ENCODE measurements at regions not wholly inside any gene's neighbourhood (a gene's known extent, or its start where the extent isn't known, plus 50 kb on each side); places are given as distances from the start of the nearest gene placed in this dataset.

- peaks cover 5 to 6% of the 10 kb centered on the region in 2 donors for H3K9me3 ChIP-seq (ENCODE audit: control insufficient read depth in 1 of 2, low read length in 2 of 2)
These were observed 482.4 kb upstream of the TSHZ3 start for GRCh38 chr19:31831421-31832175.

GRCh38 chr19:31832176-31832548, 482.9 kb upstream of the TSHZ3 start:
- no peak overlapping the region for H3K4me3 ChIP-seq (ENCODE audit: low read depth in 1 of 2, low read length in 2 of 2)
- H3K27ac ChIP-seq (ENCODE audit: low read depth, low read length), result no peak overlapping the region
- no peaks in the 10 kb centered on the region for H3K36me3 ChIP-seq (ENCODE audit: control insufficient read depth in 1 of 2, insufficient read depth in 2 of 2, low read length in 2 of 2)
- H3K4me1 ChIP-seq (ENCODE audit: control insufficient read depth in 1 of 2, insufficient read depth in 2 of 2, low read length in 2 of 2), result no peaks in the 10 kb centered on the region
- H3K9ac ChIP-seq (ENCODE audit: low read depth in 1 of 2, low read length in 2 of 2), result no peak overlapping the region
- no peaks in the 10 kb centered on the region for H3K27me3 ChIP-seq (ENCODE audit: control insufficient read depth in 1 of 2, insufficient read depth in 2 of 2, low read length in 2 of 2)
- peaks cover 5 to 6% of the 10 kb centered on the region in 2 donors for H3K9me3 ChIP-seq (ENCODE audit: control insufficient read depth in 1 of 2, low read length in 2 of 2)

More at GRCh38 chr19:31831421-31832175, 482.4 kb upstream of the TSHZ3 start:
- no peaks in the 10 kb centered on the region for H3K4me1 ChIP-seq (ENCODE audit: control insufficient read depth in 1 of 2, insufficient read depth in 2 of 2, low read length in 2 of 2)
- H3K4me3 ChIP-seq (ENCODE audit: low read depth in 1 of 2, low read length in 2 of 2), result no peak overlapping the region
- no peaks in the 10 kb centered on the region for H3K27me3 ChIP-seq (ENCODE audit: control insufficient read depth in 1 of 2, insufficient read depth in 2 of 2, low read length in 2 of 2)
- no peak overlapping the region for H3K9ac ChIP-seq (ENCODE audit: low read depth in 1 of 2, low read length in 2 of 2)
- H3K27ac ChIP-seq (ENCODE audit: low read depth, low read length), result no peak overlapping the region
- H3K36me3 ChIP-seq (ENCODE audit: control insufficient read depth in 1 of 2, insufficient read depth in 2 of 2, low read length in 2 of 2), result no peaks in the 10 kb centered on the region

GRCh38 chr19:31834070-31834469, 484.8 kb upstream of the TSHZ3 start:
- Histone ChIP-seq H3K27ac (ENCODE audit: low read depth, low read length) (no peak overlapping the region), H3K9me3 (ENCODE audit: control insufficient read depth in 1 of 2, low read length in 2 of 2) (peaks cover 5 to 6% of the 10 kb centered on the region in 2 donors), H3K36me3 (ENCODE audit: control insufficient read depth in 1 of 2, insufficient read depth in 2 of 2, low read length in 2 of 2) (no peaks in the 10 kb centered on the region), H3K27me3 (ENCODE audit: control insufficient read depth in 1 of 2, insufficient read depth in 2 of 2, low read length in 2 of 2) (no peaks in the 10 kb centered on the region), H3K9ac (ENCODE audit: low read depth in 1 of 2, low read length in 2 of 2) (no peak overlapping the region), H3K4me3 (ENCODE audit: low read depth in 1 of 2, low read length in 2 of 2) (no peak overlapping the region), H3K4me1 (ENCODE audit: control insufficient read depth in 1 of 2, insufficient read depth in 2 of 2, low read length in 2 of 2) (no peaks in the 10 kb centered on the region)

GRCh38 chr19:31838163-31838815, 489.1 kb upstream of the TSHZ3 start:
- no peak overlapping the region for H3K27ac ChIP-seq (ENCODE audit: low read depth, low read length)
- H3K36me3 ChIP-seq (ENCODE audit: control insufficient read depth in 1 of 2, insufficient read depth in 2 of 2, low read length in 2 of 2), result no peaks in the 10 kb centered on the region
- no peaks in the 10 kb centered on the region for H3K4me1 ChIP-seq (ENCODE audit: control insufficient read depth in 1 of 2, insufficient read depth in 2 of 2, low read length in 2 of 2)
- H3K9me3 ChIP-seq (ENCODE audit: control insufficient read depth in 1 of 2, low read length in 2 of 2), result peaks cover 6 to 8% of the 10 kb centered on the region in 2 donors
- H3K27me3 ChIP-seq (ENCODE audit: control insufficient read depth in 1 of 2, insufficient read depth in 2 of 2, low read length in 2 of 2), result no peaks in the 10 kb centered on the region
- H3K4me3 ChIP-seq (ENCODE audit: low read depth in 1 of 2, low read length in 2 of 2), result no peak overlapping the region
- no peak overlapping the region for H3K9ac ChIP-seq (ENCODE audit: low read depth in 1 of 2, low read length in 2 of 2)

GRCh38 chr19:31840371-31840770, 491.1 kb upstream of the TSHZ3 start:
- no peak overlapping the region for H3K9ac ChIP-seq (ENCODE audit: low read depth in 1 of 2, low read length in 2 of 2)
- no peaks in the 10 kb centered on the region for H3K27me3 ChIP-seq (ENCODE audit: control insufficient read depth in 1 of 2, insufficient read depth in 2 of 2, low read length in 2 of 2)
- H3K4me3 ChIP-seq (ENCODE audit: low read depth in 1 of 2, low read length in 2 of 2), result no peak overlapping the region
- peaks cover 0 to 4% of the 10 kb centered on the region in 2 donors for H3K9me3 ChIP-seq (ENCODE audit: control insufficient read depth in 1 of 2, low read length in 2 of 2)
- H3K27ac ChIP-seq (ENCODE audit: low read depth, low read length), result no peak overlapping the region
- H3K36me3 ChIP-seq (ENCODE audit: control insufficient read depth in 1 of 2, insufficient read depth in 2 of 2, low read length in 2 of 2), result no peaks in the 10 kb centered on the region
- no peaks in the 10 kb centered on the region for H3K4me1 ChIP-seq (ENCODE audit: control insufficient read depth in 1 of 2, insufficient read depth in 2 of 2, low read length in 2 of 2)

GRCh38 chr19:31841755-31842154, 492.5 kb upstream of the TSHZ3 start:
- Histone ChIP-seq H3K4me3 (ENCODE audit: low read depth in 1 of 2, low read length in 2 of 2) (no peak overlapping the region), H3K4me1 (ENCODE audit: control insufficient read depth in 1 of 2, insufficient read depth in 2 of 2, low read length in 2 of 2) (no peaks in the 10 kb centered on the region), H3K27me3 (ENCODE audit: control insufficient read depth in 1 of 2, insufficient read depth in 2 of 2, low read length in 2 of 2) (no peaks in the 10 kb centered on the region), H3K36me3 (ENCODE audit: control insufficient read depth in 1 of 2, insufficient read depth in 2 of 2, low read length in 2 of 2) (no peaks in the 10 kb centered on the region), H3K9ac (ENCODE audit: low read depth in 1 of 2, low read length in 2 of 2) (no peak overlapping the region), H3K9me3 (ENCODE audit: control insufficient read depth in 1 of 2, low read length in 2 of 2) (peaks cover 0 to 4% of the 10 kb centered on the region in 2 donors), H3K27ac (ENCODE audit: low read depth, low read length) (no peak overlapping the region)

- Histone ChIP-seq H3K36me3 (ENCODE audit: control insufficient read depth in 1 of 2, insufficient read depth in 2 of 2, low read length in 2 of 2) (no peaks in the 10 kb centered on the region), H3K27me3 (ENCODE audit: control insufficient read depth in 1 of 2, insufficient read depth in 2 of 2, low read length in 2 of 2) (no peaks in the 10 kb centered on the region), H3K9ac (ENCODE audit: low read depth in 1 of 2, low read length in 2 of 2) (no peak overlapping the region), H3K9me3 (ENCODE audit: control insufficient read depth in 1 of 2, low read length in 2 of 2) (peaks cover 8 to 13% of the 10 kb centered on the region in 2 donors), H3K4me3 (ENCODE audit: low read depth in 1 of 2, low read length in 2 of 2) (no peak overlapping the region), H3K4me1 (ENCODE audit: control insufficient read depth in 1 of 2, insufficient read depth in 2 of 2, low read length in 2 of 2) (no peaks in the 10 kb centered on the region), H3K27ac (ENCODE audit: low read depth, low read length) (no peak overlapping the region)
These were observed 482.3 kb upstream of the ZNF507 start for GRCh38 chr19:31863122-31863521.

- Histone ChIP-seq H3K27ac (ENCODE audit: low read depth, low read length) (no peak overlapping the region), H3K36me3 (ENCODE audit: control insufficient read depth in 1 of 2, insufficient read depth in 2 of 2, low read length in 2 of 2) (no peaks in the 10 kb centered on the region), H3K4me3 (ENCODE audit: low read depth in 1 of 2, low read length in 2 of 2) (no peak overlapping the region), H3K4me1 (ENCODE audit: control insufficient read depth in 1 of 2, insufficient read depth in 2 of 2, low read length in 2 of 2) (no peaks in the 10 kb centered on the region), H3K27me3 (ENCODE audit: control insufficient read depth in 1 of 2, insufficient read depth in 2 of 2, low read length in 2 of 2) (no peaks in the 10 kb centered on the region), H3K9ac (ENCODE audit: low read depth in 1 of 2, low read length in 2 of 2) (no peak overlapping the region), H3K9me3 (ENCODE audit: control insufficient read depth in 1 of 2, low read length in 2 of 2) (no peaks in the 10 kb centered on the region)
These were observed 471.1 kb upstream of the ZNF507 start for GRCh38 chr19:31874313-31874712.

GRCh38 chr19:31875591-31875990, 469.8 kb upstream of the ZNF507 start:
- H3K4me1 ChIP-seq (ENCODE audit: control insufficient read depth in 1 of 2, insufficient read depth in 2 of 2, low read length in 2 of 2), result no peaks in the 10 kb centered on the region
- no peak overlapping the region for H3K27ac ChIP-seq (ENCODE audit: low read depth, low read length)
- no peaks in the 10 kb centered on the region for H3K36me3 ChIP-seq (ENCODE audit: control insufficient read depth in 1 of 2, insufficient read depth in 2 of 2, low read length in 2 of 2)
- H3K9ac ChIP-seq (ENCODE audit: low read depth in 1 of 2, low read length in 2 of 2), result no peak overlapping the region
- H3K27me3 ChIP-seq (ENCODE audit: control insufficient read depth in 1 of 2, insufficient read depth in 2 of 2, low read length in 2 of 2), result no peaks in the 10 kb centered on the region
- no peaks in the 10 kb centered on the region for H3K9me3 ChIP-seq (ENCODE audit: control insufficient read depth in 1 of 2, low read length in 2 of 2)
- no peak overlapping the region for H3K4me3 ChIP-seq (ENCODE audit: low read depth in 1 of 2, low read length in 2 of 2)

- no peaks in the 10 kb centered on the region for H3K9me3 ChIP-seq (ENCODE audit: control insufficient read depth in 1 of 2, low read length in 2 of 2)
- H3K9ac ChIP-seq (ENCODE audit: low read depth in 1 of 2, low read length in 2 of 2), result no peak overlapping the region
- H3K4me1 ChIP-seq (ENCODE audit: control insufficient read depth in 1 of 2, insufficient read depth in 2 of 2, low read length in 2 of 2), result no peaks in the 10 kb centered on the region
- H3K27me3 ChIP-seq (ENCODE audit: control insufficient read depth in 1 of 2, insufficient read depth in 2 of 2, low read length in 2 of 2), result no peaks in the 10 kb centered on the region
- H3K27ac ChIP-seq (ENCODE audit: low read depth, low read length), result no peak overlapping the region
- H3K4me3 ChIP-seq (ENCODE audit: low read depth in 1 of 2, low read length in 2 of 2), result no peak overlapping the region
- no peaks in the 10 kb centered on the region for H3K36me3 ChIP-seq (ENCODE audit: control insufficient read depth in 1 of 2, insufficient read depth in 2 of 2, low read length in 2 of 2)
These were observed 465.1 kb upstream of the ZNF507 start for GRCh38 chr19:31880283-31880682.

Data from duodenal mucosa (tissue), 2 donors.